ENCODE measurements at regions not wholly inside any gene's neighbourhood (a gene's known extent, or its start where the extent isn't known, plus 50 kb on each side); places are given as distances from the start of the nearest gene placed in this dataset.

DNA sequence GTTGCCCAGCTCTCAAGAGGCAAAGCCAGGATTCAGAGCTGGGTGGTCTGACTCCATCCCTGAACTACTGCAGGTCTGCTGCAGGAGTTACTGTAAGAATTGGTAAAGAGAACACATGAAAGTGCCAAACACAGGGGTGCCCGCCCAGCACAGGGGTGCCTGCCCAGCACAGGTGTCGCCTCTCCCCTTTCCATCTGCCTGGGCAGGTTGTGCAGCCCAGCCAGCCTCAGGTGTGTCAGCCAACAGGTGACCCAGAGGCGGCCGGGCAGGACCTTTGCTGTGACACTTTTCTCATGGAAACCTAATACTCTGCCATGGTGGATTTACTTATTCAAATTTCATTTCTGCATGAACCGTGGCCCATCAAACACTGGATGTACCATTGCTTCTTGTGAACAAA is 289.7 kb upstream of the IRX4 start:
- no peak for TF ChIP-seq POLR2A (IDR thresholded peaks at IDR 0.05)
- TF ChIP-seq, protein P1, sequence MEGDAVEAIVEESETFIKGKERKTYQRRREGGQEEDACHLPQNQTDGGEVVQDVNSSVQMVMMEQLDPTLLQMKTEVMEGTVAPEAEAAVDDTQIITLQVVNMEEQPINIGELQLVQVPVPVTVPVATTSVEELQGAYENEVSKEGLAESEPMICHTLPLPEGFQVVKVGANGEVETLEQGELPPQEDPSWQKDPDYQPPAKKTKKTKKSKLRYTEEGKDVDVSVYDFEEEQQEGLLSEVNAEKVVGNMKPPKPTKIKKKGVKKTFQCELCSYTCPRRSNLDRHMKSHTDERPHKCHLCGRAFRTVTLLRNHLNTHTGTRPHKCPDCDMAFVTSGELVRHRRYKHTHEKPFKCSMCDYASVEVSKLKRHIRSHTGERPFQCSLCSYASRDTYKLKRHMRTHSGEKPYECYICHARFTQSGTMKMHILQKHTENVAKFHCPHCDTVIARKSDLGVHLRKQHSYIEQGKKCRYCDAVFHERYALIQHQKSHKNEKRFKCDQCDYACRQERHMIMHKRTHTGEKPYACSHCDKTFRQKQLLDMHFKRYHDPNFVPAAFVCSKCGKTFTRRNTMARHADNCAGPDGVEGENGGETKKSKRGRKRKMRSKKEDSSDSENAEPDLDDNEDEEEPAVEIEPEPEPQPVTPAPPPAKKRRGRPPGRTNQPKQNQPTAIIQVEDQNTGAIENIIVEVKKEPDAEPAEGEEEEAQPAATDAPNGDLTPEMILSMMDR (IDR thresholded peaks at IDR 0.05) = no peak

All from lower leg skin (tissue), 3 donors.